Calu3 (cell line): ENCODE measurements at regions not wholly inside any gene's neighbourhood (a gene's known extent, or its start where the extent isn't known, plus 50 kb on each side); places are given as distances from the start of the nearest gene placed in this dataset.
"Not testable (repeated sequence)": the region's sequence is repeated elsewhere in the genome, so short reads cannot be mapped to it uniquely, and the experiment has no call there.

Experiments used
- BruUV-seq: library from RNA; stranded (reverse); fragments of 400-500 nt; replicated peaks from 2 replicates; lab custom pipeline; 2021; lab: Mats Ljungman, UMichigan
- CTCF ChIA-PET: fragments of 300-600 bp; sonication (Branson Sonifier 250); formaldehyde crosslinking; loops from one replicate; lab custom pipeline; 2022; ENCODE audit warnings: antibody characterized with exemption; lab: Charles Lee
- DNase-seq: peaks from one replicate; pipeline ENCODE4 v3.0.0; 2022
- H3K27ac Mint-ChIP-seq: one replicate; pipeline ENCODE4 v1.8.0; 2022; ENCODE audit warnings: mixed read lengths; ENCODE audit not compliant: unreplicated experiment
- H3K27me3 Mint-ChIP-seq: one replicate; pipeline ENCODE4 v1.8.0; 2022; ENCODE audit warnings: mixed read lengths; ENCODE audit not compliant: unreplicated experiment
- H3K36me3 Mint-ChIP-seq: one replicate; pipeline ENCODE4 v1.8.0; 2022; ENCODE audit warnings: mild to moderate bottlenecking, moderate library complexity, mixed read lengths; ENCODE audit not compliant: insufficient read depth, unreplicated experiment
- H3K4me1 Mint-ChIP-seq: one replicate; pipeline ENCODE4 v1.8.0; 2022; ENCODE audit warnings: mild to moderate bottlenecking, low read depth, mixed read lengths; ENCODE audit not compliant: unreplicated experiment
- H3K4me3 Mint-ChIP-seq: one replicate; pipeline ENCODE4 v1.8.0; 2022; ENCODE audit warnings: mild to moderate bottlenecking, low read depth, moderate library complexity, mixed read lengths; ENCODE audit not compliant: unreplicated experiment
- H3K9me3 Mint-ChIP-seq: one replicate; pipeline ENCODE4 v1.8.0; 2022; ENCODE audit warnings: low read depth, mixed read lengths; ENCODE audit not compliant: unreplicated experiment
- CTCF ChIP-seq: fragments of 200-600 bp; IDR thresholded peaks from one replicate; pipeline ENCODE4 v1.8.0; 2022; ENCODE audit warnings: antibody characterized with exemption; ENCODE audit not compliant: unreplicated experiment
- intact Hi-C: fragments of 100-400 bp; cut with micrococcal nuclease; formaldehyde crosslinking; loops from one replicate; pipeline ENCODE4 v1.10.0; 2022; ENCODE audit not compliant: unreplicated experiment

- BruUV-seq: no TSS peak
- Mint-ChIP-seq H3K27me3 (no peaks in the 10 kb centered on the region), H3K27ac (no peak overlapping the region), H3K4me3 (no peak overlapping the region), H3K4me1 (no peaks in the 10 kb centered on the region), H3K9me3 (peaks cover 10% of the 10 kb centered on the region), H3K36me3 (no peaks in the 10 kb centered on the region)
- intact Hi-C loops: no loop called here
- no peak for DNase-seq
- no peak for TF ChIP-seq CTCF
- CTCF ChIA-PET: no interaction called here
These were observed 401.9 kb upstream of the IRX2 start for GRCh38 chr5:3153226-3153858.

GRCh38 chr5:3149899-3150298 lies 398.4 kb upstream of the IRX2 start:
- Mint-ChIP-seq H3K36me3 (no peaks in the 10 kb centered on the region), H3K9me3 (peaks cover 20% of the 10 kb centered on the region), H3K27ac (no peak overlapping the region), H3K27me3 (no peaks in the 10 kb centered on the region), H3K4me1 (no peaks in the 10 kb centered on the region), H3K4me3 (no peak overlapping the region)
- intact Hi-C loops: no loop called here
- no TSS peak for BruUV-seq
- TF ChIP-seq CTCF: no peak
- CTCF ChIA-PET: no interaction called here
- no peak for DNase-seq

GRCh38 chr5:3147405-3147804 lies 395.9 kb upstream of the IRX2 start:
- H3K36me3 Mint-ChIP-seq, H3K27me3 Mint-ChIP-seq, CTCF ChIA-PET, H3K4me3 Mint-ChIP-seq, intact Hi-C loops, DNase-seq, H3K27ac Mint-ChIP-seq, BruUV-seq, H3K4me1 Mint-ChIP-seq: not testable (repeated sequence)
- H3K9me3 Mint-ChIP-seq: peaks cover 24% of the 10 kb centered on the region

- H3K36me3 Mint-ChIP-seq: no peaks in the 10 kb centered on the region
- H3K9me3 Mint-ChIP-seq: peaks cover 23% of the 10 kb centered on the region
- no peak overlapping the region for H3K4me3 Mint-ChIP-seq
- TF ChIP-seq CTCF: no peak
- H3K27ac Mint-ChIP-seq: no peak overlapping the region
- DNase-seq: no peak
- H3K4me1 Mint-ChIP-seq: no peaks in the 10 kb centered on the region
- CTCF ChIA-PET: no interaction called here
- no peaks in the 10 kb centered on the region for H3K27me3 Mint-ChIP-seq
- BruUV-seq: no TSS peak
- intact Hi-C loops: no loop called here
These were observed 394.2 kb upstream of the IRX2 start for GRCh38 chr5:3145641-3146040.

GRCh38 chr5:3143382-3143781 lies 391.9 kb upstream of the IRX2 start:
- CTCF ChIA-PET: no interaction called here

More at GRCh38 chr5:3143382-3143781, 391.9 kb upstream of the IRX2 start:
- no peak for TF ChIP-seq CTCF
- Mint-ChIP-seq H3K27ac (no peak overlapping the region), H3K27me3 (no peaks in the 10 kb centered on the region), H3K4me3 (no peak overlapping the region), H3K36me3 (no peaks in the 10 kb centered on the region), H3K9me3 (peaks cover 20% of the 10 kb centered on the region), H3K4me1 (no peaks in the 10 kb centered on the region)
- no peak for DNase-seq
- no TSS peak for BruUV-seq
- intact Hi-C loops: no loop called here
